Endothelial cell of umbilical vein (primary cell): ENCODE measurements at regions not wholly inside any gene's neighbourhood (a gene's known extent, or its start where the extent isn't known, plus 50 kb on each side); places are given as distances from the start of the nearest gene placed in this dataset.

ENCODE experiments used
- BruUV-seq: library from RNA; stranded (reverse); fragments of 400-500 nt; replicated peaks from 2 replicates; lab custom pipeline; 2021; lab: Mats Ljungman, UMichigan
- CTCF ChIA-PET: fragments of 300-600, 350-600 bp; sonication (Branson Sonifier 250); formaldehyde crosslinking; loops from one replicate; lab custom pipeline; 2021; ENCODE audit warnings: antibody characterized with exemption, inconsistent platforms; lab: Charles Lee
- POLR2A ChIA-PET: fragments of 300-600, 350-600 bp; sonication (Branson Sonifier 250); formaldehyde crosslinking; loops from one replicate; lab custom pipeline; 2021; ENCODE audit warnings: antibody characterized with exemption, inconsistent platforms; lab: Charles Lee
- DNase-seq: peaks from one replicate; pipeline ENCODE4 v3.0.0-alpha.2; 2011; ENCODE audit warnings: low read depth, low spot score
- FAIRE-seq: peaks from 2 replicates; lab custom pipeline; 2011; peaks lifted over from hg19 to GRCh38; lab: Jason Lieb, UNC
- H2AFZ ChIP-seq: 2 replicates; pipeline ENCODE4 v1.6.0; 2012; ENCODE audit warnings: low read depth, low read length, control low read depth, inconsistent platforms
- H3K27ac ChIP-seq: 2 replicates; pipeline ENCODE4 v1.5.1; 2011; ENCODE audit warnings: low read depth, mild to moderate bottlenecking, control low read depth, low read length, moderate library complexity; ENCODE audit not compliant: insufficient read depth
- H3K27me3 ChIP-seq, 2 experiments: 2 replicates each; pipeline versions ENCODE4 v1.6.0 to v1.6.1; 2011; ENCODE audit warnings: low read length in 2 of 2, mixed read lengths in 1 of 2; ENCODE audit not compliant: control insufficient read depth in 2 of 2, insufficient read depth in 2 of 2
- H3K36me3 ChIP-seq, 2 experiments: 2 replicates in 1 of 2; 3 replicates in 1 of 2; pipeline ENCODE4 v1.5.1; 2011; ENCODE audit warnings: low read length in 2 of 2, mild to moderate bottlenecking in 1 of 2, moderate library complexity in 1 of 2; ENCODE audit not compliant: control insufficient read depth in 2 of 2, insufficient read depth in 2 of 2; ENCODE audit errors: extremely low read depth in 1 of 2
- H3K4me1 ChIP-seq: 3 replicates; pipeline ENCODE4 v1.5.1; 2011; ENCODE audit warnings: mild to moderate bottlenecking, low read length; ENCODE audit not compliant: control insufficient read depth, insufficient read depth; ENCODE audit errors: extremely low read depth
- H3K4me2 ChIP-seq: 2 replicates; pipeline ENCODE4 v1.6.1; 2011; ENCODE audit warnings: low read length, control low read depth, mixed read lengths; ENCODE audit not compliant: insufficient read depth
- H3K4me3 ChIP-seq, 3 experiments: fragments of 200-600 bp in 1 of 3; sonication (generic), shearing (Covaris generic) in 1 of 3; replicated peaks in 1 of 3; 2 replicates each; pipeline ENCODE4 v1.5.1; 2011 to 2016; ENCODE audit warnings: control low read depth in 3 of 3, low read length in 3 of 3, mild to moderate bottlenecking in 2 of 3, inconsistent platforms in 1 of 3, low read depth in 1 of 3, moderate library complexity in 1 of 3; ENCODE audit not compliant: insufficient read depth in 1 of 3
- H3K79me2 ChIP-seq: 2 replicates; pipeline ENCODE4 v1.6.0; 2012; ENCODE audit warnings: low read length, inconsistent platforms; ENCODE audit not compliant: control insufficient read depth, insufficient read depth
- H3K9ac ChIP-seq: replicated peaks from 2 replicates; pipeline ENCODE3; 2011; ENCODE audit warnings: low read length, control low read depth; ENCODE audit not compliant: insufficient read depth; ENCODE audit errors: extremely low read depth
- H3K9me1 ChIP-seq: replicated peaks from 3 replicates; pipeline ENCODE4 v1.6.0; 2011; ENCODE audit warnings: mild to moderate bottlenecking, low read length; ENCODE audit not compliant: control insufficient read depth, insufficient read depth; ENCODE audit errors: extremely low read depth
- H3K9me3 ChIP-seq: replicated peaks from 2 replicates; pipeline ENCODE4 v1.5.1; 2012; ENCODE audit warnings: low read length, inconsistent platforms; ENCODE audit not compliant: control insufficient read depth, insufficient read depth
- H4K20me1 ChIP-seq: replicated peaks from 2 replicates; pipeline ENCODE3; 2011; ENCODE audit warnings: mild to moderate bottlenecking, low read length; ENCODE audit not compliant: control insufficient read depth, insufficient read depth; ENCODE audit errors: extremely low read depth
- EZH2 ChIP-seq: IDR thresholded peaks from 2 replicates; pipeline ENCODE4 v1.6.1; 2012; ENCODE audit warnings: borderline replicate concordance, low read depth, mild to moderate bottlenecking, moderate library complexity, low read length, inconsistent platforms; ENCODE audit not compliant: severe bottlenecking
- FOS ChIP-seq: IDR thresholded peaks from 2 replicates; pipeline ENCODE4 v1.6.1; 2011; ENCODE audit warnings: mild to moderate bottlenecking, low read length, moderate library complexity, borderline replicate concordance; ENCODE audit not compliant: insufficient read depth
- GATA2 ChIP-seq: IDR thresholded peaks from 2 replicates; pipeline ENCODE4 v1.7.0; 2011; ENCODE audit warnings: low read depth, mild to moderate bottlenecking, moderate library complexity, mixed read lengths, low read length; ENCODE audit not compliant: insufficient read length, insufficient read depth
- JUN ChIP-seq: IDR thresholded peaks from 2 replicates; pipeline ENCODE4 v1.6.1; 2011; ENCODE audit warnings: borderline replicate concordance, low read depth; ENCODE audit not compliant: insufficient read length, insufficient read depth
- MYC ChIP-seq: IDR thresholded peaks from one replicate; pipeline ENCODE4 v1.6.1; 2011; ENCODE audit warnings: mild to moderate bottlenecking, low read depth, low read length
- POLR2A ChIP-seq: IDR thresholded peaks from 2 replicates; pipeline ENCODE4 v1.6.1; 2012; ENCODE audit warnings: low read depth, mild to moderate bottlenecking, control low read depth, low read length
- POLR2AphosphoS5 ChIP-seq: IDR thresholded peaks from 2 replicates; pipeline ENCODE4 v1.6.1; 2012; ENCODE audit warnings: low read depth, mild to moderate bottlenecking, control low read depth, low read length, moderate library complexity; ENCODE audit not compliant: insufficient read depth
- dilution Hi-C: fragments of 300-500 bp; cut with MboI; formaldehyde crosslinking; loops from one replicate; pipeline ENCODE4 v1.15.0; 2019; ENCODE audit warnings: low sequenced_read_pairs; ENCODE audit not compliant: extremely low pct_ligation_motif_present
- intact Hi-C: fragments of 100-400 bp; cut with micrococcal nuclease; formaldehyde crosslinking; loops from one replicate; pipeline ENCODE4 v1.10.0; 2022
- TF ChIP-seq, protein P1 (sequence below): IDR thresholded peaks from 2 replicates; pipeline ENCODE4 v1.6.1; 2011; ENCODE audit not compliant: insufficient read depth, insufficient read length
- TF ChIP-seq, protein P2 (sequence below), 2 donors: IDR thresholded peaks; 1 replicate in 1 of 2; 2 replicates in 1 of 2; pipeline ENCODE4 v1.5.1; 2011; ENCODE audit warnings: low read length in 2 of 2, mild to moderate bottlenecking in 2 of 2, moderate library complexity in 2 of 2, control low read depth in 1 of 2, inconsistent platforms in 1 of 2, low read depth in 1 of 2; ENCODE audit not compliant: insufficient read depth in 1 of 2; ENCODE audit errors: extremely low read depth in 1 of 2

DNA sequence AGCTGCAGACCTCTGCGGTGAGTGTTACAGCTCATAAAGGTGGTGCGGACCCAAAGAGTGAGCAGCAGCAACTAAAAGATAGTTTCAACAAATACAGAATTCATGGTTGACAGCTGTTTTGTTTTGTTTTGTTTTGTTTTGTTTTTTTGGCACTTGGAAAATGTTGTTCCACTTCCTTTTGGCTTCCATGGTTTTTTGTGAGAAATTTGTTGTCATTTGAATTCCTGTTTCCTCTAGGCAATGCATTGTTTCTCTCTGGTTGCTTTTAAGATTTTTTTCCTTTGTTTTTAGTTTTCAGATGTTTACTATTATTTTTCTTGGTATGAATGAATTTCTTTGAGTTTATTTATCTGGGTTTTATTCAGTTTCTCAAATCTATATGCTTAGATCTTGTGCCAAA is 229.4 kb downstream of the MID1IP1 start:
- Histone ChIP-seq H3K36me3 (no peaks in the 10 kb centered on the region), H2AFZ (no peak overlapping the region), H3K79me2 (no peaks in the 10 kb centered on the region), H3K9me1 (no peaks in the 10 kb centered on the region), H3K4me2 (no peak overlapping the region), H3K27me3 (no peaks in the 10 kb centered on the region), H3K9me3 (no peaks in the 10 kb centered on the region), H3K9ac (no peak overlapping the region), H3K4me3 (no peak overlapping the region), H4K20me1 (no peaks in the 10 kb centered on the region), H3K4me1 (no peaks in the 10 kb centered on the region), H3K27ac (no peak overlapping the region)
- FAIRE-seq (no peak), DNase-seq (no peak)
- TF ChIP-seq POLR2AphosphoS5 (no peak), MYC (no peak), GATA2 (no peak), POLR2A (no peak), FOS (no peak), JUN (no peak), EZH2 (no peak)
- TF ChIP-seq, protein P1, sequence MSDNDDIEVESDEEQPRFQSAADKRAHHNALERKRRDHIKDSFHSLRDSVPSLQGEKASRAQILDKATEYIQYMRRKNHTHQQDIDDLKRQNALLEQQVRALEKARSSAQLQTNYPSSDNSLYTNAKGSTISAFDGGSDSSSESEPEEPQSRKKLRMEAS, result no peak
- TF ChIP-seq, protein P2, sequence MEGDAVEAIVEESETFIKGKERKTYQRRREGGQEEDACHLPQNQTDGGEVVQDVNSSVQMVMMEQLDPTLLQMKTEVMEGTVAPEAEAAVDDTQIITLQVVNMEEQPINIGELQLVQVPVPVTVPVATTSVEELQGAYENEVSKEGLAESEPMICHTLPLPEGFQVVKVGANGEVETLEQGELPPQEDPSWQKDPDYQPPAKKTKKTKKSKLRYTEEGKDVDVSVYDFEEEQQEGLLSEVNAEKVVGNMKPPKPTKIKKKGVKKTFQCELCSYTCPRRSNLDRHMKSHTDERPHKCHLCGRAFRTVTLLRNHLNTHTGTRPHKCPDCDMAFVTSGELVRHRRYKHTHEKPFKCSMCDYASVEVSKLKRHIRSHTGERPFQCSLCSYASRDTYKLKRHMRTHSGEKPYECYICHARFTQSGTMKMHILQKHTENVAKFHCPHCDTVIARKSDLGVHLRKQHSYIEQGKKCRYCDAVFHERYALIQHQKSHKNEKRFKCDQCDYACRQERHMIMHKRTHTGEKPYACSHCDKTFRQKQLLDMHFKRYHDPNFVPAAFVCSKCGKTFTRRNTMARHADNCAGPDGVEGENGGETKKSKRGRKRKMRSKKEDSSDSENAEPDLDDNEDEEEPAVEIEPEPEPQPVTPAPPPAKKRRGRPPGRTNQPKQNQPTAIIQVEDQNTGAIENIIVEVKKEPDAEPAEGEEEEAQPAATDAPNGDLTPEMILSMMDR (IDR thresholded peaks at IDR 0.05; ENCODE audit: extremely low read depth in 1 of 2, insufficient read depth in 1 of 2, low read depth in 1 of 2, low read length in 2 of 2), result no peak
- no TSS peak for BruUV-seq
- intact Hi-C loops, result no loop called here
- ChIA-PET CTCF (no interaction called here), POLR2A (no interaction called here)
- dilution Hi-C loops, result no loop called here
